ENCODE measurements at regions not wholly inside any gene's neighbourhood (a gene's known extent, or its start where the extent isn't known, plus 50 kb on each side); places are given as distances from the start of the nearest gene placed in this dataset.

DNA sequence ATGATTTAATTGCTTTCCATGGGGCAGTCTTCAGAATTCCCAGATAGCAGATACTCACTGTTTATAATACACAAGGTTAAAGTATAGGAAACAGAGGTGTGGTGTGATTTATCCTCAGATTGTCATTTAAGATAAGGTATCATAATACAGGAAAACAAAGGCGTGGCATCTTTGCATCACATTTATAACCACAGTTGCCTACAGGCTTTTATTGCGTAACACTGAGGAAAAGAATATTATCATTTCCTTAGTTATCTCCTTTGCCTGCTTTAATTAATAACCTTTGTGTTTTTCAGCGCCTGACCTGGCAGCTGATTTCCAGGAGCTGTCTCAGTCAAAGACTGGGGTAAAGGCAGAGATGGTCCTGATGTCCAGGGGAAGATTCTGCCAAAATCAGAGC is 68.8 kb downstream of the SSX7 start:
- TF ChIP-seq POLR2A (IDR thresholded peaks at IDR 0.05; ENCODE audit: low read length) (no peak), GATA1 (IDR thresholded peaks at IDR 0.05; ENCODE audit: low read depth, low read length) (no peak)
